LNCAP (cell line): ENCODE measurements at regions not wholly inside any gene's neighbourhood (a gene's known extent, or its start where the extent isn't known, plus 50 kb on each side); places are given as distances from the start of the nearest gene placed in this dataset.

Source experiments
- TF ChIP-seq, protein P1 (sequence below): fragments of 450-650 bp; IDR thresholded peaks from 2 replicates; pipeline ENCODE4 v1.5.1; 2017; ENCODE audit warnings: mild to moderate bottlenecking

DNA sequence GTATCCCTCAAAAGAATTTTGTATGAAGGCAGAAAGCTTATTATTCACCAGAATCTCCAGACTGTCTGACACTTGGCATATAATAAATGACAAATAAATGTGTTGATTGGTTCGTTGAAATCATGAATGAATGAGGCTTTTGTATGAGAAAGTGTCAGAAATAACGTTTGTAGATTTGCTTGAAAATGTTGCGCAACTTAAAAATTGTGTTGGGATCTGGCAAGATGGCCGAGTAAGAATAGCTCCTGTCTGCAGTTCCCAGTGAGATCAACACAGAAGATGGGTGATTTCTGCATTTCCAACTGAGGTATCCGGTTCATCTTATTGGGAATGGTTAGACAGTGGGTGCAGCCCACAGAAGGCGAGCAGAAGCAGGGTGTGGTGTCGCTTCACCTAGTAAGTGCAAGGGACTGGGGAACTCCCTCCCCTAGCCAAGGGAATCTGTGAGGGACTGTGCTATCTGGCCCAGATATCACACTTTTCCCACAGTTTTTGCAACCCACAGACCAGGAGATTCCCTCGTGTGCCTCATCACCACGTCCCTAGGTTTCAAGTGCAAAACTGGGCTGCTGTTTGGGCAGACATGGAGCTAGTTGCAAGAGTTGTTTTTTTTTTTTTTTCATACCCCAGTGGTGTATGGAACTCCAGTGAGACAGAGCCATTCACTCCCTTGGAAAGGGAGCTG is 759.0 kb downstream of the LTN1 start:
- TF ChIP-seq, protein P1, sequence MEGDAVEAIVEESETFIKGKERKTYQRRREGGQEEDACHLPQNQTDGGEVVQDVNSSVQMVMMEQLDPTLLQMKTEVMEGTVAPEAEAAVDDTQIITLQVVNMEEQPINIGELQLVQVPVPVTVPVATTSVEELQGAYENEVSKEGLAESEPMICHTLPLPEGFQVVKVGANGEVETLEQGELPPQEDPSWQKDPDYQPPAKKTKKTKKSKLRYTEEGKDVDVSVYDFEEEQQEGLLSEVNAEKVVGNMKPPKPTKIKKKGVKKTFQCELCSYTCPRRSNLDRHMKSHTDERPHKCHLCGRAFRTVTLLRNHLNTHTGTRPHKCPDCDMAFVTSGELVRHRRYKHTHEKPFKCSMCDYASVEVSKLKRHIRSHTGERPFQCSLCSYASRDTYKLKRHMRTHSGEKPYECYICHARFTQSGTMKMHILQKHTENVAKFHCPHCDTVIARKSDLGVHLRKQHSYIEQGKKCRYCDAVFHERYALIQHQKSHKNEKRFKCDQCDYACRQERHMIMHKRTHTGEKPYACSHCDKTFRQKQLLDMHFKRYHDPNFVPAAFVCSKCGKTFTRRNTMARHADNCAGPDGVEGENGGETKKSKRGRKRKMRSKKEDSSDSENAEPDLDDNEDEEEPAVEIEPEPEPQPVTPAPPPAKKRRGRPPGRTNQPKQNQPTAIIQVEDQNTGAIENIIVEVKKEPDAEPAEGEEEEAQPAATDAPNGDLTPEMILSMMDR, result no peak

DNA sequence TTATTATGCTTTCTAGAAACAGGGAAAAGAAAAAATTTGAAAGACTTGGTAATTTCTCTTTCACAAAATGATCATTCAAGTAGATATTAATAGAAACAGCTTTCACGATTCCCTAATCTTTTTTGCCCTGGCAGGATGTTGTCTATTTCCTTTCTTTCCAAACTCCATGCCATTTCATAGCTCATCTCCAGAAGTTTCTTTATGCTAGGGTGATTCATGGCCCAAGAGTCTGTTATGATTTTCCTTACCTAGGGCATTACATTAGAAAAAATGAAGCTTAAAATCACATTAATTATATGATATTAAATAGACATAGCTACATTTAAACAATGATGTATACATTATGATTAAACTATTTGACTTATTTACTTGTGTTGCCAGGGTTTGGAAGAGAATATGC is 762.1 kb downstream of the LTN1 start:
- TF ChIP-seq, protein P1, result no peak

DNA sequence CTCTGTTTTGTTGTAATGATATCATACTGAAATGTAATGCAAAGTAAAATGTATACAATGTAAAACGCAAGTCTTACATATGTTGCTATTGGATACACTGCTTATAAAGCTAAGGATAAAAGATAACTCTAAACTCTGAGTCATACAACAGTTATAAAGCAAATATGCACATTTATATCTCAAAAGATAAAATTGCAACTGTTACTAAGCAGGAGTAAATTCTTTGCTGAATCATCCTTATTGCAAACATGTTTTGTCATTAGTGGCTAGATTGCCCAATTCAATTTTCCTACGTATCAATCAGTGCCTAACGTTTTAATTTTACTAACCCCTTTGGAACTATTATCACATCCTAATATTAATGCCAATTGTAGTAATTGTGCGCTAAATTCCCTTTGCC is 762.9 kb downstream of the LTN1 start:
- TF ChIP-seq, protein P1, result no peak

DNA sequence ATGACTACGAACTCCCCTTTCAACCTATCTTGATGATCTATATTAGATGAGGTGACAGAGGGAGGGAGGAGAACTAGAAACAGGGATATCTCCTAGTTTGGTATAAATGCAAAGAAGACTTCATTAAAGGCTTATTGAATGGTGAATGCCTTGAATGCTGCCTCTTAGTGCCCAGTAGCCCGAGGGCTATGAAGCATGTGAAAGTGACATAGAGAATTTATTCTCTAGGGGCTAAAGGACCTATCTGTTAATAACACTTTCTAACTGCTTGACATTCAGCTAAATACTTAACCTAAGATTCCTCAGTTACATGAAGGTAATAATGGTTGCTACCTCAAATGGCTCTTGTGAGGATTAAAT is 764.1 kb downstream of the LTN1 start:
- TF ChIP-seq, protein P1, result no peak

DNA sequence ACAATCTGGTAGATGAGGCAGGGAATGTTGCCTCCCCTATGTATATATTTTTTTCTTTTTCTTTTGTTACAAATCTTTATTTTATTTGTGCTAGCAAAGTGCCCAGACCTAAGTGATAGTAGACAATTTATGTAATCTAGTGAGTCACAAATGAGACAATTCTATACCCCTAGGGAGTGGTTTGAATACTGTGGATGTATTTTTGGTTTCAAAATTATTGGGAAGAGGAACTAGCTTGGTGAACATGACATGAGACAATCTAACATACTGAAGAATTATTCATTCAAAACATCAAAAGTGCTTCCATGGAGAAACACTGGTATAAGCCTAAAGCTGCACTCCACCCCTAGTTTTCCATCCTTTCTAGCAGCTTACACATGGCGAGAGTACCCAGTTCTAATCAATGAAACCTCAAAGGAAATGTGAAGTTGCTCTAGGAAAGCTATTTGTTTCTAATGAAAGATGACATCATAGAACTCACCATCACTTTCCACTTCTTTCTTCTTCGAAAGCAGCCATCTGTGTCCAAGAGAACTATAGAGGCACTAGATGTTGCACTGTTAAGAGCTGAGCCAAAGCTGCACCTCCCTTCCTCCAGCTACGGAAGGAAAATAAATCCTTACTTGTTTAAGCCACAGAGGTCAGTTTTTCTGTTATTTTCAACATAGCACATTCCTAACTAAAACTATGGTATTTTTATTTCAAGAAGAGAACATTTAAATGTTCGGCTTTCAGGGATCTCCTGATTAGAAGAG is 764.6 kb downstream of the LTN1 start:
- TF ChIP-seq, protein P1, result no peak

DNA sequence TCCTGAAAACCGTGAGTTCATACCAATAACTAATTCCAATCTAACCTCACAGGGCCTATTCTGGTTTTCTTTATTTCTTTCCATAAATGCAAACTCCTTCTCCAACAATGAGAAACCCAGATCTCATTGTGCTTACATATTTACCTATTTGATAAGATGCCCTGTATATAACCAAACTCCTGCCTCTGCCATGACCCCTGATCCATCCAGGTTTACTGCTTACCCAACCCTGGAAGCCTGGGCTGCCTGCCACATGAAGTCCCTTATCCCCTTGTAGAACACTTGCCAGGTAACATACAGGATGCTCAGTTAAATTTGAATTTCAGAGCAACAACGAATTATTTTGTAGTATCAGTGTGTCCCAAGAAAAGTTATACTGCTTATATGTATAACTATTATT is 766.1 kb downstream of the LTN1 start:
- TF ChIP-seq, protein P1, result no peak

DNA sequence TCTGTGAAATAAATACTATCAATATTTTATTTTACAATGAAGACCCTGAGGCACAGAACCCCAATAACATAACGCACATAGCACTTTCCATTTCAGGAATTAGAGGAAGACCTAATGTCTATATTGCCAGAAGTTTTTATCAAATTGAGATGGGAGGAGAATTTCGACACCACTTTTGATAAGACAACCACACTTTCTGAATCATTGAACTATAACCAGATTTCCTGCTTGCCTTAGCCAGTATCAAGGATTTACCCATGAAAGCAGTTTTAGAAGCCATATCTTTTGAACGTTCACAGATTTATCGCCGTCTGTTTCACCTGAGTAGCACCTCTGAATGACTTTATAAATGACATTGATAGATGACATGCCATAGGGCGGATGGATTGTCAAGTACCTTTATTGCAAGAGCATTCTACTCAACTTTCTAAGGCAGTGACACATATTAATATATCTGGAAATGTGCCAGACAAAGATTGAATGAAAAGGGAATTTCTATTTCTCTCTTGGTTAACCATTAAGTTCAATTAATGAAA is 768.4 kb downstream of the LTN1 start:
- TF ChIP-seq, protein P1, result no peak
